Lung (tissue), 11 donors: ENCODE measurements at regions not wholly inside any gene's neighbourhood (a gene's known extent, or its start where the extent isn't known, plus 50 kb on each side); places are given as distances from the start of the nearest gene placed in this dataset.

ENCODE experiments used
- ATAC-seq: fragments of 200-7000 bp; cut with Tn5 transposase; one replicate; pipeline ENCODE4 v1.9.1; 2020; ENCODE audit warnings: moderate number of reproducible peaks; ENCODE audit not compliant: insufficient read depth, low FRiP score
- DNase-seq, 3 donors: peaks; one replicate each; pipeline ENCODE4 v3.0.0-alpha.2; 2013 to 2017
- H3K27ac ChIP-seq, 2 donors: one replicate each; pipeline ENCODE4 v1.5.1; 2013; ENCODE audit warnings: mild to moderate bottlenecking in 2 of 2, moderate library complexity in 2 of 2, control low read depth in 1 of 2, inconsistent platforms in 1 of 2, low read depth in 1 of 2, low read length in 1 of 2
- H3K27me3 ChIP-seq, 3 donors: one replicate each; pipeline ENCODE4 v1.5.1; 2013; ENCODE audit warnings: low read length in 2 of 3; ENCODE audit not compliant: control insufficient read depth in 3 of 3, insufficient read depth in 3 of 3
- H3K36me3 ChIP-seq, 4 donors: one replicate each; pipeline ENCODE4 v1.5.1; 2013; ENCODE audit warnings: low read length in 4 of 4, mild to moderate bottlenecking in 1 of 4, moderate library complexity in 1 of 4; ENCODE audit not compliant: control insufficient read depth in 4 of 4, insufficient read depth in 4 of 4
- H3K4me1 ChIP-seq, 5 donors: one replicate each; pipeline ENCODE4 v1.5.1; 2013; ENCODE audit warnings: low read length in 5 of 5, mild to moderate bottlenecking in 2 of 5, moderate library complexity in 1 of 5; ENCODE audit not compliant: control insufficient read depth in 5 of 5, insufficient read depth in 5 of 5
- H3K4me3 ChIP-seq: one replicate; pipeline ENCODE4 v1.5.1; 2013; ENCODE audit warnings: mild to moderate bottlenecking, control low read depth, moderate library complexity
- H3K9ac ChIP-seq, 2 donors: one replicate each; pipeline ENCODE4 v1.5.1; 2013; ENCODE audit warnings: low read length in 2 of 2, control low read depth in 1 of 2; ENCODE audit not compliant: insufficient read depth in 1 of 2
- H3K9me3 ChIP-seq, 4 donors: one replicate each; pipeline ENCODE4 v1.5.1; 2013; ENCODE audit warnings: low read length in 3 of 4, mild to moderate bottlenecking in 1 of 4, moderate library complexity in 1 of 4; ENCODE audit not compliant: control insufficient read depth in 4 of 4, insufficient read depth in 3 of 4
- CTCF ChIP-seq: IDR thresholded peaks from 2 replicates; pipeline ENCODE4 v1.5.1; 2012; ENCODE audit warnings: mild to moderate bottlenecking; ENCODE audit errors: control extremely low read depth, extremely low read depth
- WGBS, 2 donors: extraction: QIAGEN DNeasy Blood & Tissue Kit; methylation state at CpG; one replicate each; pipeline ENCODE4 v1.1.7; 2013; 5-methylcytosine and 5-hydroxymethylcytosine counted together
- donor health status: control.
- donor health status: control.
- donor health status: Bipolar disorder and iron deficiency.
- donor health status: healthy.
- donor health status: DM: yes; HTN: yes; CAD: no.

GRCh38 chr5:155303120-155303519, 289.6 kb downstream of the KIF4B start:
- TF ChIP-seq CTCF: no peak
- H3K36me3 ChIP-seq: no peaks in the 10 kb centered on the region
- no peak overlapping the region for H3K9ac ChIP-seq
- H3K4me1 ChIP-seq: peaks cover 0 to 2% (median 0%) of the 10 kb centered on the region in 5 donors
- WGBS, 2 donors: 24 to 41% methylated on average over 3 of the region's 3 CpGs
- no peaks in the 10 kb centered on the region for H3K27me3 ChIP-seq
- ATAC-seq (no peak), DNase-seq (no peak)
- peaks cover 0 to 4% (median 0%) of the 10 kb centered on the region in 4 donors for H3K9me3 ChIP-seq
- no peak overlapping the region for H3K4me3 ChIP-seq
- no peak overlapping the region for H3K27ac ChIP-seq

- ATAC-seq: no peak
- H3K27me3 ChIP-seq: no peaks in the 10 kb centered on the region
- WGBS, 2 donors: 95 to 96% methylated on average over 3 of the region's 3 CpGs
- H3K36me3 ChIP-seq: no peaks in the 10 kb centered on the region
- H3K9ac ChIP-seq: no peak overlapping the region
- H3K4me3 ChIP-seq: no peak overlapping the region
- no peak overlapping the region for H3K27ac ChIP-seq
- TF ChIP-seq CTCF: no peak
- peaks cover 0 to 2% (median 0%) of the 10 kb centered on the region in 5 donors for H3K4me1 ChIP-seq
- DNase-seq: no peak
- H3K9me3 ChIP-seq: peaks cover 0 to 2% (median 0%) of the 10 kb centered on the region in 4 donors
These were observed 293.7 kb downstream of the KIF4B start for GRCh38 chr5:155307229-155307628.

GRCh38 chr5:155308289-155308688, 294.7 kb downstream of the KIF4B start:
- no peak for ATAC-seq
- Histone ChIP-seq H3K9ac (no peak overlapping the region), H3K4me1 (no peaks in the 10 kb centered on the region), H3K4me3 (no peak overlapping the region), H3K9me3 (peaks cover 0 to 2% (median 0%) of the 10 kb centered on the region in 4 donors), H3K36me3 (no peaks in the 10 kb centered on the region), H3K27me3 (no peaks in the 10 kb centered on the region), H3K27ac (no peak overlapping the region)
- no peak for TF ChIP-seq CTCF
- DNase-seq: no peak

- ATAC-seq (no peak), DNase-seq (no peak)
- Histone ChIP-seq H3K36me3 (no peaks in the 10 kb centered on the region), H3K27ac (no peak overlapping the region), H3K27me3 (no peaks in the 10 kb centered on the region), H3K9me3 (peaks cover 0 to 2% (median 0%) of the 10 kb centered on the region in 4 donors), H3K9ac (no peak overlapping the region), H3K4me1 (no peaks in the 10 kb centered on the region), H3K4me3 (no peak overlapping the region)
- no peak for TF ChIP-seq CTCF
- WGBS, 2 donors: 72 to 82% methylated on average over 4 of the region's 4 CpGs
These were observed 295.6 kb downstream of the KIF4B start for GRCh38 chr5:155309021-155309746.
